Activated CD4-positive, alpha-beta memory T cell treated with anti-CD3 and anti-CD28 coated beads for 36 hours (primary cell): ENCODE measurements at regions not wholly inside any gene's neighbourhood (a gene's known extent, or its start where the extent isn't known, plus 50 kb on each side); places are given as distances from the start of the nearest gene placed in this dataset.
"Not testable (repeated sequence)": the region's sequence is repeated elsewhere in the genome, so short reads cannot be mapped to it uniquely, and the experiment has no call there.

Experiments used
- CTCF ChIA-PET: fragments of 350-600 bp; sonication (Branson Sonifier 250); formaldehyde crosslinking; loops from one replicate; lab custom pipeline; 2021; ENCODE audit warnings: antibody characterized with exemption, inconsistent platforms; lab: Charles Lee
- POLR2A ChIA-PET: fragments of 350-600 bp; sonication (Branson Sonifier 250); formaldehyde crosslinking; loops from one replicate; lab custom pipeline; 2021; ENCODE audit warnings: antibody characterized with exemption; lab: Charles Lee
- DNase-seq: peaks from one replicate; pipeline ENCODE4 v3.0.0-alpha.2; 2020
- H3K27ac Mint-ChIP-seq: one replicate; pipeline ENCODE4 v1.8.0; 2021; ENCODE audit warnings: mixed read lengths
- H3K27me3 Mint-ChIP-seq: one replicate; pipeline ENCODE4 v1.8.0; 2021; ENCODE audit warnings: mixed read lengths
- H3K36me3 Mint-ChIP-seq: one replicate; pipeline ENCODE4 v1.8.0; 2021; ENCODE audit warnings: mixed read lengths
- H3K4me1 Mint-ChIP-seq: one replicate; pipeline ENCODE4 v1.8.0; 2021; ENCODE audit warnings: low read depth, mixed read lengths
- H3K4me3 Mint-ChIP-seq: one replicate; pipeline ENCODE4 v1.8.0; 2021; ENCODE audit warnings: mild to moderate bottlenecking, mixed read lengths
- H3K9me3 Mint-ChIP-seq: one replicate; pipeline ENCODE4 v1.8.0; 2021; ENCODE audit warnings: mixed read lengths
- intact Hi-C: fragments of 100-400 bp; cut with micrococcal nuclease; formaldehyde crosslinking; loops from one replicate; pipeline ENCODE4 v1.15.1; 2023

DNA sequence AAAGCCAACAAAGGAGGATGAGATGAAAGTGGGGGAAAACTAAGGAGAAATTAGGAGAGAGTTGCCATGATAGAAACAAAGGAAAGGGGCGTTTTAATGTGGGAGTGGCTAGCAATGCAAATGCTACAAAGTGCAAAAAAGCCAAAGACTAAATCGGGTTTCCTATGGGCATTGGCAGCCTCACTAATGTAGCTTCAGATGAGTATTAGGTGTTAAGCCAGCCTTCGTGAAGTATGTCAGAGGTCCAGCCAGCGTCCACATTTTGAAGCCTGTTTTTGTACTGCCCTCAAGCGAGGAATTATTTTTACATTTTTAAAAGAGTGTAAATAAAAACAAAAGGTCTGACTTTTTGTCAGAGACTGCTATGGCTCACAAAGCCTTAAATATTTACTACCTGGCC, 60.4 kb upstream of the TPTE start:
- H3K27ac Mint-ChIP-seq, H3K36me3 Mint-ChIP-seq, POLR2A ChIA-PET, DNase-seq, H3K9me3 Mint-ChIP-seq, H3K4me1 Mint-ChIP-seq, H3K27me3 Mint-ChIP-seq, intact Hi-C loops, H3K4me3 Mint-ChIP-seq, CTCF ChIA-PET: not testable (repeated sequence)

DNA sequence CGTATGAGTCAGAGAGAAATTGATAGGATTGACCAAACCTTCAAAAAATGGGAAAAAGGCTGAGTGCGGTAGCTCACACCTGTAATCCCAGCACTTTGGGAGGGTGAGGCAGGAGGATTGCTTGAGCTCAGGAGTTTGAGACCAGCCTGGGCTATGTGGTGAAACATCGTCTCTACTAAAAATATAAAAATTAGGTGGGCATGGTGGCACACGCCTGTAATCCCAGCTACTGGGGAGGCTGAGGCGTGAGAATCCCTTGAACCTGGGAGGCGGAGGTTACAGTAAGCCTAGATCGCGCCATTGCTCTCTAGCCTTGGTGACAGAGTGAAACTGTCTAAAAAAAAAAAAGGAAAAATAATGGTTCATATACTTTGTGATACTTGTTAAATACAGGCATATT, 59.9 kb upstream of the TPTE start:
- POLR2A ChIA-PET, H3K27ac Mint-ChIP-seq, H3K36me3 Mint-ChIP-seq, H3K4me1 Mint-ChIP-seq, CTCF ChIA-PET, H3K9me3 Mint-ChIP-seq, intact Hi-C loops, H3K4me3 Mint-ChIP-seq, H3K27me3 Mint-ChIP-seq, DNase-seq: not testable (repeated sequence)

DNA sequence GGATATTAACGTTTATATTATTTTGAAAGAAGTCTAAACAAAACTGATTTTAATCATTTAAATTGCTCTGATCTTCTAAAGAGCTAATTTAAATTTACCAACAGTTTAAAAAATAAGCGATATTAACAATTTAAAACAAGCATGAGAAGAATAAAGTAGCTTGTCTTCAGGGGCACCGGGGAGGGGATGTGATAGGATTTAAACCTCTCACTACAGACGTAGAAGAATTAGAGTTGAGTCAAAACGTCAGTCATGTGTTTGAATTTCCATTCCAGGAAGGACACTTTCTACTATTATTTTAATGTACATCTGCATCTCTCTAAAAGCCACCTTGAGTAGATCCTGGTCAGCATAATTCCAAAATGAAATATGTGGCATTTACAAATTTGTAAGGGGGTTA, 58.2 kb upstream of the TPTE start:
- Mint-ChIP-seq H3K36me3 (no peaks in the 10 kb centered on the region), H3K4me1 (no peaks in the 10 kb centered on the region), H3K27ac (no peak overlapping the region), H3K9me3 (no peaks in the 10 kb centered on the region), H3K27me3 (no peaks in the 10 kb centered on the region), H3K4me3 (no peak overlapping the region)
- CTCF ChIA-PET: no interaction called here
- DNase-seq: no peak
- POLR2A ChIA-PET: no interaction called here
- intact Hi-C loops: no loop called here

DNA sequence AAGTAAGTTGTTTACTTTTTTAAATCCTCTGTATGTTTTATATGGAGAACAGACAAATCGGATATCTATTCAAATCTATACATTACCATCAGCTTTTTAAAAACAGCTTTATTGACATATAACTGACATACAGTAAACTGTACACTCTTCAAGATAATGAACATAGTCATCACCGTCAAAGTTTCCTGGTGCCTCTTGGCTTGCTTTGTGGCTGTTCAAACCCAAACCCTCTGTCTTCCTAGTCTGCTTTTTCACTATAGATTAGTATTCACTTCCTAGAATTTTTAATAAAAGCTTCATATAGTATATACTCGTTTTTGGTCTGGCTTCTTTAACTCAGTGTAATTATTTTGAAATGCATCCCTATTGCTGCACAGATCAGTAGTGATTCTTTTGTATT, 56.4 kb upstream of the TPTE start:
- Mint-ChIP-seq H3K27me3 (no peaks in the 10 kb centered on the region), H3K27ac (no peak overlapping the region), H3K36me3 (no peaks in the 10 kb centered on the region), H3K9me3 (no peaks in the 10 kb centered on the region), H3K4me1 (no peaks in the 10 kb centered on the region), H3K4me3 (no peak overlapping the region)
- POLR2A ChIA-PET: no interaction called here
- CTCF ChIA-PET: no interaction called here
- intact Hi-C loops: no loop called here
- no peak for DNase-seq

DNA sequence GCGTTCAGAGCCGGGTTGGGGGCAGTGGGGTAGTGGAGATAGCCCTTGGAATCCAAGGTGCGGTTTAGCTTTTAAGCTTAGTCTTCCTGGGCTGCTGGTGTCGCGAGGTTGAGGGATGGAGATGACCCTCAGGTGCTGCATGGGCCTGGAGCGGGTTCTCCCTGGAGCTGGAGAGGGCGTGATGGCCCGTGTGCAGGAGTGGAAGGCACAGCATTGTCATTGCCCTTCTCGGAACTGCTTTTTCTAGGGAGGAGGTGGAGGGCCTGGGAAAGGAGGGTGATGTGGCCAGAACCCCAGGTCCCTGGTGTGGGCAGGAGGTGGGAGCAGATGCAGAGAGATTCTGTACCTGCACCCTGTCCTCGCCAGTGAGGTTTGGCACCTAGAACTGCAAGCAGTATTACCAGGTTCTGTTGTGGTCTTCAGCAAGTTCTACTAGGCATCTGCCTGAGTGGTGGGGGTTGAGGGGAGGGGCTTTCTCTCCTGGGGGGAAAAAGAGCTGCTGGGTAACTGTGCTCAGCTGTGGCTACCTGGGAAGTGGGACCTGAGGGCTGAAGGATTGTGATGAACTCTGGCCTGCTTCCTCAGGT, 55.8 kb upstream of the TPTE start:
- H3K4me3 Mint-ChIP-seq, H3K9me3 Mint-ChIP-seq, intact Hi-C loops, H3K4me1 Mint-ChIP-seq, H3K36me3 Mint-ChIP-seq, CTCF ChIA-PET, H3K27ac Mint-ChIP-seq, H3K27me3 Mint-ChIP-seq, DNase-seq, POLR2A ChIA-PET: not testable (repeated sequence)

DNA sequence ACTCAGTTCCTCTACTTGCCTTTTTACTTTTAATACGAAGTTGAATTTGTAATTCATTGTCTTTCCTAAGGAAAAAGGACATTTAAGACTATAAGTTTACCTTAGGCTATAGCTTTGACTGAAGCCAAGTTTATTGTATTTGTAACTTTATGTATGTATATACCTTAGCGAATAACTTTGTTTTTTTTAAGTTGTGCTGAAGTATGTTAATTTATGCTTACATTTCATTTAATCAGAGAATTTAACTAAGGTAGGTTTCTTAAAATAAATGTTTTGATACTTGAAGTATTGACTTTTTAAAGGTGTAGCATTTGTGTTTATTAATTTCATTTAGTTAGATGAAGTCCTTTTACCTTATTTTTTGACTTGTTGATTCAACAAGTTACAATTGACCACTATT, 55.2 kb upstream of the TPTE start:
- Mint-ChIP-seq H3K27me3 (no peaks in the 10 kb centered on the region), H3K36me3 (no peaks in the 10 kb centered on the region), H3K27ac (no peak overlapping the region), H3K9me3 (no peaks in the 10 kb centered on the region), H3K4me1 (no peaks in the 10 kb centered on the region), H3K4me3 (no peak overlapping the region)
- ChIA-PET POLR2A (no interaction called here), CTCF (no interaction called here)
- DNase-seq: no peak
- intact Hi-C loops: no loop called here
